ENCODE measurements at regions not wholly inside any gene's neighbourhood (a gene's known extent, or its start where the extent isn't known, plus 50 kb on each side); places are given as distances from the start of the nearest gene placed in this dataset.

- no peak for DNase-seq
- Histone ChIP-seq H3K4me3 (ENCODE audit: control extremely low read depth in 1 of 5, extremely low read depth in 1 of 5, insufficient read depth in 1 of 5, low read depth in 2 of 5, low read length in 4 of 5) (no peak overlapping the region), H3K4me2 (replicated peaks; ENCODE audit: low read depth, low read length, poor library complexity, severe bottlenecking) (no peak overlapping the region), H3K79me2 (ENCODE audit: control insufficient read depth, insufficient read depth, low read length) (no peaks in the 10 kb centered on the region), H3K27ac (ENCODE audit: low read length in 2 of 2) (no peak overlapping the region), H3K36me3 (replicated peaks in 1 of 2; ENCODE audit: control extremely low read depth in 1 of 2, control insufficient read depth in 1 of 2, extremely low read depth in 1 of 2, insufficient read depth in 2 of 2, low read length in 1 of 2) (no peaks in the 10 kb centered on the region), H3K9ac (ENCODE audit: low read length) (no peak overlapping the region), H2AFZ (ENCODE audit: insufficient read depth, low read depth, low read length, poor library complexity, severe bottlenecking) (no peak overlapping the region), H3K27me3 (replicated peaks in 1 of 4; ENCODE audit: control extremely low read depth in 1 of 4, control insufficient read depth in 3 of 4, insufficient read depth in 4 of 4, low read length in 3 of 4) (peaks cover 0 to 7% (median 0%) of the 10 kb centered on the region in 4 experiments), H3K4me1 (ENCODE audit: control insufficient read depth in 2 of 2, insufficient read depth in 2 of 2, low read length in 2 of 2) (no peaks in the 10 kb centered on the region), H3K9me3 (ENCODE audit: control extremely low read depth in 1 of 3, control insufficient read depth in 2 of 3, insufficient read depth in 1 of 3, low read length in 2 of 3) (peaks cover 1 to 7% (median 3%) of the 10 kb centered on the region in 3 donors), H4K20me1 (ENCODE audit: control insufficient read depth, insufficient read depth, low read length, poor library complexity, severe bottlenecking) (no peaks in the 10 kb centered on the region)
- intact Hi-C loops (cut with micrococcal nuclease), result no loop called here
- CTCF ChIA-PET, result no interaction called here
- no peak for ATAC-seq (ENCODE audit: low read depth)
- H3K27me3 Mint-ChIP-seq, result peaks cover 18% of the 10 kb centered on the region
- H3K4me1 Mint-ChIP-seq, result no peaks in the 10 kb centered on the region
- H3K27ac Mint-ChIP-seq, result no peak overlapping the region
- H3K4me3 Mint-ChIP-seq, result no peak overlapping the region
- TF ChIP-seq CTCF (IDR thresholded peaks at IDR 0.05) (no peak), EZH2 (IDR thresholded peaks at IDR 0.05; ENCODE audit: borderline replicate concordance, insufficient read depth, low read depth, low read length, poor library complexity, severe bottlenecking) (no peak)
- no peaks in the 10 kb centered on the region for H3K9me3 Mint-ChIP-seq (ENCODE audit: insufficient read depth)
- POLR2A ChIA-PET, result no interaction called here
These were observed 278.6 kb upstream of the RPL38 start for GRCh38 chr17:73924909-73925186.

GRCh38 chr17:73929860-73930430 lies 273.5 kb upstream of the RPL38 start:
- Histone ChIP-seq H4K20me1 (ENCODE audit: control insufficient read depth, insufficient read depth, low read length, poor library complexity, severe bottlenecking) (no peaks in the 10 kb centered on the region), H3K4me3 (ENCODE audit: control extremely low read depth in 1 of 5, extremely low read depth in 1 of 5, insufficient read depth in 1 of 5, low read depth in 2 of 5, low read length in 4 of 5) (no peak overlapping the region), H3K36me3 (replicated peaks in 1 of 2; ENCODE audit: control extremely low read depth in 1 of 2, control insufficient read depth in 1 of 2, extremely low read depth in 1 of 2, insufficient read depth in 2 of 2, low read length in 1 of 2) (no peaks in the 10 kb centered on the region), H3K4me1 (ENCODE audit: control insufficient read depth in 2 of 2, insufficient read depth in 2 of 2, low read length in 2 of 2) (no peaks in the 10 kb centered on the region), H3K27ac (ENCODE audit: low read length in 2 of 2) (no peak overlapping the region), H3K9me3 (ENCODE audit: control extremely low read depth in 1 of 3, control insufficient read depth in 2 of 3, insufficient read depth in 1 of 3, low read length in 2 of 3) (no peaks in the 10 kb centered on the region), H3K9ac (ENCODE audit: low read length) (no peak overlapping the region), H3K27me3 (replicated peaks in 1 of 4; ENCODE audit: control extremely low read depth in 1 of 4, control insufficient read depth in 3 of 4, insufficient read depth in 4 of 4, low read length in 3 of 4) (peaks cover 0 to 5% (median 0%) of the 10 kb centered on the region in 4 experiments), H2AFZ (ENCODE audit: insufficient read depth, low read depth, low read length, poor library complexity, severe bottlenecking) (no peak overlapping the region), H3K4me2 (replicated peaks; ENCODE audit: low read depth, low read length, poor library complexity, severe bottlenecking) (no peak overlapping the region), H3K79me2 (ENCODE audit: control insufficient read depth, insufficient read depth, low read length) (no peaks in the 10 kb centered on the region)
- Mint-ChIP-seq H3K27ac (no peak overlapping the region), H3K4me3 (no peak overlapping the region), H3K27me3 (peaks cover 15% of the 10 kb centered on the region), H3K9me3 (ENCODE audit: insufficient read depth) (no peaks in the 10 kb centered on the region), H3K4me1 (no peaks in the 10 kb centered on the region)
- POLR2A ChIA-PET, result no interaction called here
- 32% methylated on average over 4 of the region's 8 CpGs for WGBS (ENCODE audit: insufficient coverage)
- DNase-seq (no peak), ATAC-seq (ENCODE audit: low read depth) (no peak)
- CTCF ChIA-PET, result interaction anchor here (0.9 kb wide), 1 partner anchor 500 kb away, joined by 3 read pairs; no protein-coding TSS in a partner anchor
- no peak for TF ChIP-seq EZH2 (IDR thresholded peaks at IDR 0.05; ENCODE audit: borderline replicate concordance, insufficient read depth, low read depth, low read length, poor library complexity, severe bottlenecking)
- TF ChIP-seq CTCF (IDR thresholded peaks at IDR 0.05), result no peak
- intact Hi-C loops (cut with micrococcal nuclease), result no loop called here

Measured in B cell (primary cell).